CD4-positive, alpha-beta T cell treated with Interleukin-6 for 4 hours (primary cell): ENCODE measurements at regions not wholly inside any gene's neighbourhood (a gene's known extent, or its start where the extent isn't known, plus 50 kb on each side); places are given as distances from the start of the nearest gene placed in this dataset.
"Not testable (repeated sequence)": the region's sequence is repeated elsewhere in the genome, so short reads cannot be mapped to it uniquely, and the experiment has no call there.

Source experiments
- DNase-seq: peaks from one replicate; pipeline ENCODE4 v3.0.0-alpha.2; 2020; ENCODE audit warnings: mixed read lengths

- DNase-seq: no peak
These were observed 430.6 kb upstream of the ID2 start for GRCh38 chr2:8251291-8251690.

GRCh38 chr2:8251856-8252255, 430.0 kb upstream of the ID2 start:
- no peak for DNase-seq

DNA sequence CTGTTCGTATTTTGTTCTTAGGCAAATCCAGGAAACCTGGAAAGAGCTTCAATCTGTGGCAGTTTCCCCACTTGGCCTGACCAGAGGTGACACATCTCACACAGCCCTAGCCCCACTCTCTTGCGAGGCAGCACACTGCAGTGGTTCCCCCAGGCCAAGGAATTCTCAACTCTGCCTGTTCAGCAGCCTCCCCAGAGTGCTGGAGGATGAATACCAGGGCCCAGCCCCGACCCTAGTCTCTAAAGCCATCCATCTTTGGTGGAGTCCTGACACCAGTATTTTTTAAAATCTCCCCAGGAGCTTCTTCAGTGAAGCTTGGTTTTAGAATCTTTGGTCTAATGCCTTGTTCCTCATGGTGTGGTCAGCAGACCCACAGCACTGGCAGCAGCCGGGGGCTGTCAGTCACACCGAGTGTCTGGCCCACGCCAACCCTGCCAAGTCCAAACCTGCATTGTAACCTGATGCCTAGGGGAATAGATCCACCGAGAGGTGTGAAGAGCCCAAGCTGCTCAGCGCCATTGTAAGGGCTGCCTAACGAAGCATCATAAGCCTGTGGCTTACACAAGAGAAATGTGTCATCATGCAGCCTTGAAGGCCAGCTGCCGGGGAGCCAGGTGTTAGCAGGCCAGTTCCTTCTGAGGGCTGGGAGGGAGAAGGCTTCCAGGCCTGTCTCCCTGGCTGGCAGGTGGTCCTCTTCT, 428.7 kb upstream of the ID2 start:
- no peak for DNase-seq

DNA sequence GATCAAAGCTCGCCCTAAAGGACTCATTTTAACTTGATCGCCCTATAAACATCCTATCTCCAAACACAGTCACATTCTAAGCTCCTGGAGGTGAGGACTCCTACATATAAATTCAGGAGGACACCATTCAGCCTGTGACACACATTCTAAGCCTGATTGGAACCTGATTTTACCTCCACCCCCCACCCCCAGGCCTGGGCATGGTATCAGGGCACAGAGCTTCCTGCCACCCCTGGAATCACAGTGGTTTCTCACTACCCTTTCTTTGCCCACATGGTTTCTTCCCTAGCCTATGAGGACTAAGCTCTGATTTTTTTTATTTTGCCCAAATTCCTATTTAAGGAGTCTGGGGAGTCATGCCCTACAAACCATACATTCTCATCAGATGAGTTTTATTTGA, 428.1 kb upstream of the ID2 start:
- DNase-seq: no peak

- not testable (repeated sequence) for DNase-seq
These were observed 427.6 kb upstream of the ID2 start for GRCh38 chr2:8254214-8254613.

DNA sequence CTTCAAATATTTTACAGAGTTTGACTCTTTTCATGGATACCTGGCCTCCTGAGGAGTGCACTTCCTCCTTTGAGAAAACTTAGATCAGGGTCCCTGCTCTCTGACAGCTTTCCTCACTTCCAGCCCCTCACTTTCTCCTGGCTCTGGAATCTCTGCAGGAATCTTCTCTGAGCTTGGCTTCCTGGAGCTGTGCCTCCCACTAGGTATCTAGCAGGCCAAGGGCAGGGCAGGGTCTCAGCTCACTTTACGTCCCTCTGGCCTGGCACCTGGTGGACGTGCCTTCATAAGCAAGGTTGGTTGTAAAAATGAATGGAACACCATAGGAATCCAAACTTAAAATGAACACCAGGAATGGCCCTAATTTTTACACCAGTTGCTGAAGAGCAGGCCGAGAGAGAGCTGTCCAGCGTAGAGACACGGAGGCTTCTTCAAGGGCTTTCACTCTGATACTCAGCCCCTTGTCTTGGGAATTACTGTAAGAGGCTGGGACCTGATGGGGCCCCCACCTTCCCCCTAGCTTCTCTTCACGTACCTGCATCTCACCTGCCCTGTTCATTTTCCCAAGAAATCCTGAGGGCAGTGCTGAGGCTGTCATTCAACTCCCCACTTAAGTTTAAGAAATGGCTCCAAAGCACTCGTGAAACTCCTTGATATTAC, 426.9 kb upstream of the ID2 start:
- no peak for DNase-seq

GRCh38 chr2:8255448-8255800, 426.4 kb upstream of the ID2 start:
- DNase-seq: no peak

DNA sequence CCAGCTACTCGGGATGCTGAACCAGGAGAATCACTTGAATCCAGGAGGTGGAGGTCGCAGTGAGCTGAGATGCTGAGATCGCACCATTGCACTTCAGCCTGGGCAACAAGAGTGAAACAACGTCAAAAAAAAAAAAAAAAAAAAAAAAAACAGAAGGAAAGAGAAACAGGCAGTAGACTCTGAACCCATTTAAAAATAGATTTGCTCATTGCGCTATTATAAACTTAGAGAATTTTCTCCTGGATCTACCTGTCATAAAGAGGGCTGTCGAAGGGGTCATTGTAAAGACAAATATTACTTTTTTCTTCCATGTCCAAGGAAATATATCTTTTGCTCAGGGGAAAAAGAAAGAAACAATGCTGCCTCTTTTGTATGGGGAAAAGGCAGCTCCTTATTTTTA, 425.0 kb upstream of the ID2 start:
- DNase-seq: no peak

GRCh38 chr2:8257502-8257901, 424.4 kb upstream of the ID2 start:
- no peak for DNase-seq

DNA sequence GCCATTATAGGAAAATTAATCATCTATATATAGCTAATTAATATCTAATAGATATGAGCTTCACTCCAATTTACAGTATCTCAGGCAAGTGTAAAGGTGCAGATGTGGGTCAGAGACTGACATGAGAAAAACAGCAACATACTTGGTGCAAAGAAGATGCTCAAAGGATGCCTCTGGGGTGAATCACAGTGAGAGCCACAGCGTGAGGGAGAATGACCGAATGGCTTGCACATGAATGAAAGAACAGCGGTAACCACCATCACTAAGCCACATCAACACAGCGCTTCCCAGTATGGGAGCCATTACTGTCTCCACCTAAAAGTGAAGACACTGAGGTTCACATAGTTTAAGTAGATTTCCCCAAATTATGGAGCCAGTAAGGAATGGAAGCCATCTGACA, 423.4 kb upstream of the ID2 start:
- no peak for DNase-seq

DNA sequence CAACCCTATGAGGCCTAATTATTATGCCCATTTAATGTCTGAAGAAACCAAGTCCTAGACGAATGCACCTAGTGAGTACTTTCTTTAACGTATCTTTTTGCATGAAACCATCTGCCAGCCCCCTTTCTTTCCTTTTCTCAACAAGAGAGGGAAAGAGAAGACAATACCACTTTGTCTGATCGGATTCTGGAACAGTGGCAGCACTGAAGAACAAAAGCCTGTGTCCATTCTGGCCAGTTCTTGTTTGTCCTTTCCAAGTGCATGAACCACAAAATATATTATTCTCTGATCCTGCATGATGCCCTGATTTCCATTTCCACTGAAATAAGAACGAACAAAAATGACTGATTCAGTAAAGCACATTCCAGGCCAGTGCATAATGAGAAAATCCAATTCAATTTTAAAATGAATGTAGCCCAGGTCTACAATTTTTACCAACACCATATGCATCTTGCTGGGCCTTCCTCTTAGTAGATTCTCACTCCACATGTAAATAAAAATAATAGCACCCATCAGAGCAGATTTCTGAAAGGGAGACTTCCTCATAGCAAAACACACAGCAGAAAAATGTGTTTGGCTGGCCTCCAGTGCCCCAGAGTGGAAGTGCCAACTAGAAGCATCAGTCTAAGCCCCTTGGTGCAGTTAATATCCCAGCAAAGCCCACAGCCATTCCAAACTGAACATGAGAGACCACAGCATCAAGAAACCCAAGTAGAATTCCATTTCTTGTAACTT, 422.6 kb upstream of the ID2 start:
- DNase-seq: no peak

- no peak for DNase-seq
These were observed 422.0 kb upstream of the ID2 start for GRCh38 chr2:8259841-8260178.

GRCh38 chr2:8260213-8260612, 421.6 kb upstream of the ID2 start:
- DNase-seq: no peak

DNA sequence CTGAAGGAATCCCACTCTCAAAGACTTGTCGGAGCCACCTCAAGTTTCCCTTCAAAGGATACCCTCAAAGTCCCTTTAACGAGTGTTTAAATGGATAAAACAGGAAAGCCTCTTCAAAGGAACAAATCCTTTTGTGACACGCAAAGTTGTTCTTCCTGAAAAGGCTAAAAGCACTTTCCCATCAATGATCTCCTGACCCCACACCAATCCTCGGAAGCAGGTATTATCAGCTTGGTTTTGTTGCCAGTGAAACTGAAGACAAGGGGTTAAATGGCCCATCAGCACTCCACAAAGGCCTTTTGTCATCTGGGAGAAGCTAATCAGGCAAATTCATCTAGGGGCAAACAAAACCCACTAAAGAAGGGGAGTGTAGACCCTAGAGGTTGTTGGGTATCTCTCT, 418.0 kb upstream of the ID2 start:
- DNase-seq: no peak

DNA sequence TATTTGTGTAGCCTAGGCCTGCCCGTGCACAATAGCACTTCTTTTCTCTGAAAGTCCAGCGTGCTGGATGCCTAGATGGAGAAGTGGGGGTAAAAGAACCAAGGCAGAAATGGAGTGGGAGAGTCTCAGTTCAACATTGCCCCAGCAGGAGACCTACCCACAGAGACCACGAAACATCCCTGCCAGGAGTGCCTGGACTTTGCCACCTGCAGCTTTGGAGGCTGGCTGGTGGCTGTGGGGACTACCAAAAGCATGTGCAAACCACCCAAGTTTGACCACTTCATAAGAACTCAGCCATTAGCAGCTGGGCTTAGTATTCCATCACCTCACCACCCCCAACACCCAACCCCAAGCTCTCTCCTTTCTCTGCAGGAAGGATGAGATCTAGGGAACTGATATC, 416.9 kb upstream of the ID2 start:
- DNase-seq: no peak

DNA sequence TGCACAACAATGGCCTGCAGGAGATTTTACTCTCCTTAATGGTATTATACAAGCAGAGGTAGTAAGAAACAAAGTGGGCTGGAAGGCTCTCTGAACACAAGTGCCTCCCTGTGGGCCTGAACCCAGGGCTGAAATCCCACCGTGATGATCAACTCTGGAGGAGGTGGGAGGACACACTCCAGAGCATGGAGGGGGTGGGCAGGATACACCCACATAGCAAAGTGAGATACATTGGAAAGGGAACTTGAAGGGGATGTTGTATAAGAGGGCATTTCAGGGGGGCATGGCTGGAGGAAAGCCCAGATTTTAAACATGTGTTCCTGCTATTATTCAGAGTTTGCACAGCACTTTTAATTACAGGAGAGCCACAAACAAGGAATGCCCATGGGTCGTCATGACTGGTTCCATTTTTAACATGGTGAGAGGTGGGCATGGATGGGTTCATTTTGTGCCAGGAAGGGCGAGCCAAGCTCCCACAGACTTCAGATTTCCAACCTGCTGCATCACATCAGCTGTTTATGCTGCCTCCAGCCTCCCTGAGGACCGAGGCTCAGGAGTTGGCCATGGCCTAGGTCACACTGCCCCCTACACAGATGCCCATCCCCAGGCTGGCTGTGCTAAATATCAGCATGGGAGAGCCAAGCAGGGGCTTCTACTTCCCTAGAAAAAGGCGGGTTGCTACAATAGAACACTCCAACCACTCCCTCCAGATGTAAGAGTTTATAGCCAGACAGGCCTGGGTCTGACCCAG, 416.2 kb upstream of the ID2 start:
- no peak for DNase-seq

DNA sequence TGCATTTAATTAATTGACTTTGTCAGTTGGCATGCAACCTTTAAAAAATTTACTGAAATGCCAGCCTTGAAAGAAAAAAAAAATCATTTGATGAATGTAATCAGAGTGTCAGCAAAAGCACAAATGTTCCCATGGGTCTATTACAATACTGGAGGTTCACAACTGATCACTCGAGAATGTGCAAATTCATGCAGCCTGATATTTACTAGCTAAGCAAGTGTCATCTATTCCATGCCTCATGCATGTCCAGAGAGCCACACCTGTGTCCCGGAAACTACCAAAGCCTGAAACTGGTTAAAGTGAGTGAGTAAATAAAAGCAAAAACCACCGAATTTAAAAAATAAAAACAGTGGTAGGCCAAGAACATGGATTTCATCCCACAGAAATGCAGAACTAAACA, 415.3 kb upstream of the ID2 start:
- no peak for DNase-seq

- DNase-seq: no peak
These were observed 414.8 kb upstream of the ID2 start for GRCh38 chr2:8267048-8267447.

GRCh38 chr2:8267721-8268120, 414.1 kb upstream of the ID2 start:
- DNase-seq: no peak

DNA sequence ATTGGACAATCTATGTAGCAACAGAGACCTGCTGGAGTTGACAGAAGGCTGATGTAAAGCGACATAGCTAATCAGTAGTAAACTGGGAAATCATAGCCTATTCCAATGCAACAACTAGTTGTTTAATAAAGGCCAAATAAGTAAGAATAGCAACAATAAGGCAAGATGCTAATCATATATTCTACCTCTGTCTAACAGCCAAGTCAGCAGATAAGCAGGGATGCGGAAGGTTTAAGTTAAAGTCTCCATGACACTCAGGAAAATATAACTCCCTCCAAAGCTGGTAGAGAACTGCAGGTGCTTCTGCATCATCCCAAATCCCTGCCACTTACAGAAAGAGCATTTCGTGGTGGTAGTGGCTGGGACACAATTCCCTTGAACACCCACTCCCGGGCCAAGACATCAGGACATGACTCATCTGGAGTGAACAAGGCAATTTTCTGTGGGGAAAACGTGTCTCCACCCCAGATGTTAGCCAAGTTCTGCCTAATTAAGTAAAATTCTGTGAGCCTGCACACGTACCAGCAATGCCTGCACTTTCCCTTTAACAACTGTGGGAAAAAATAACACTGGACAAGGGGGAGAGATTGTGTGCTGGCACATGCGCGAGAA, 413.6 kb upstream of the ID2 start:
- DNase-seq: no peak

DNA sequence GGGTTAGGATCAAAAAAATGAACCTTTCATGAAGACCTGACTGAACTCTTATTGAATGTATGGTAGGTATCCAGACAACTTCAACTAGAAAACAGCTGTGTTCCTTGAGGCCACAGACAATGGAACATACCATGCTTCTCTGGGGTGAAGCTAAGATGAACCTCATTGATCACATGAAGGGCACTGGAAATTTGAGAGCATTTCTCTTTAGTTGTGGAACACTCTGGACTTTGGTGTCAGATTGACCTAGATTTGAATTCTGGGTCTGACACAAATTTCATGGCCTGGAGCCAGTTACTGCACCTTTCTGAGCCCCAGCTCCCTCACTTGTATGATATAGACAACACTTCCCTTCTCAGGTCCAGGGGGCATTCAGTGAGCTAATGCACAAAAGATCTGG, 411.2 kb upstream of the ID2 start:
- DNase-seq: no peak

- DNase-seq: no peak
These were observed 410.4 kb upstream of the ID2 start for GRCh38 chr2:8271461-8271860.

DNA sequence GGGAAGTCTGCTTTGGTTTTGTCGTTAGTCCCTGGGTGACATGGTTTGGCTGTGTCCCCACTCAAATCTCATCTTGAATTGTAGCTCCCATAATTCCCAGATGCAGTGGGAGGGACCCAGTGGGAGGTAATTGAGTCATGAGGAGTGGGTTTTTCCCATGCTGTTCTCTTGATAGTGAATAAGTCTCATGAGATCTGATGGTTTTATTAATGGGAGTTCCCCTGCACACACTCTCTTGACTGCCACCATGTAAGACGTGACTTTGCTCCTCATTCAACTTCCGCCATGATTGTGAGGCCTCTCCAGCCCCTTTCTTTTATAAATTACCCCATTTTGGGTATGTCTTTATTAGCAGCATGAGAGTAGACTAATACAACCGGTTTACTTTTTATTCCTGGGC, 405.8 kb upstream of the ID2 start:
- no peak for DNase-seq
